Tibial nerve (tissue), 4 donors: ENCODE measurements at regions not wholly inside any gene's neighbourhood (a gene's known extent, or its start where the extent isn't known, plus 50 kb on each side); places are given as distances from the start of the nearest gene placed in this dataset.

ENCODE experiments used
- CTCF ChIP-seq, 5 experiments: fragments of 200-600 bp in 3 of 5; fragments of 450-650 bp in 2 of 5; sonication (generic) in 3 of 5; IDR thresholded peaks; one replicate each; pipeline ENCODE4 v1.5.1; 2016 to 2019; ENCODE audit warnings: antibody characterized with exemption in 5 of 5, mild to moderate bottlenecking in 3 of 5, moderate library complexity in 2 of 5
- EP300 ChIP-seq, 2 donors: sonication (generic); formaldehyde crosslinking; IDR thresholded peaks; one replicate each; pipeline ENCODE4 v1.6.1; 2017; ENCODE audit warnings: antibody characterized with exemption in 2 of 2, mild to moderate bottlenecking in 1 of 2
- POLR2A ChIP-seq, 2 donors: fragments of 450-650 bp; IDR thresholded peaks; one replicate each; pipeline ENCODE4 v1.6.1; 2017; ENCODE audit warnings: antibody characterized with exemption in 2 of 2, mild to moderate bottlenecking in 2 of 2, moderate library complexity in 2 of 2

GRCh38 chr5:74316064-74316603 lies 324.4 kb downstream of the ENC1 start:
- TF ChIP-seq CTCF (IDR thresholded peaks at IDR 0.05), result no peak
- no peak for TF ChIP-seq POLR2A (IDR thresholded peaks at IDR 0.05)
- TF ChIP-seq EP300 (IDR thresholded peaks at IDR 0.05), result no peak
